GM20431 (cell line): ENCODE measurements at regions not wholly inside any gene's neighbourhood (a gene's known extent, or its start where the extent isn't known, plus 50 kb on each side); places are given as distances from the start of the nearest gene placed in this dataset.

ENCODE experiments used
- in situ Hi-C: fragments of 300-500 bp; cut with MseI, MboI; formaldehyde crosslinking; loops from one replicate; pipeline ENCODE4 v1.15.0; 2020; ENCODE audit warnings: low sequenced_read_pairs; ENCODE audit not compliant: unreplicated experiment

DNA sequence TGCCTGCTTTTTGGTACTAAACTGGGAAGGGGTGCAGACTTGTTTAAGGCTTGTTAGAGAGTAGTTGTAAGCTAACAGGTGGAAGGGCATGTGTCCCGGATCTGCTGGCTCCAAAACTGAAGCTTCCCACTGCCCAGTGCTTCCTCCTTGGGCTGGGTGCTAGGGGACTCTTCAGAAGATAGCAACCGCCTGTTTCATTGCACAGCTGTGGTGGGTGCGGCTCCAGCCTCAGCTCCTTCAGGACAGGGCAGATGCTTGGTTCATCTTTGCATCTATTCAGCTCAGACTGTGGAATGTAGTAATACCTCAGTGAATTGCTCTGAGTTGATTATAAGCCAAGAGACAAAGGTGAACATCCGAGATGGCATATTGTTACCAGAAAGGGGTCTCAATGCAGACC lies 527.1 kb downstream of the TYW1 start:
- in situ Hi-C loops: no loop called here

DNA sequence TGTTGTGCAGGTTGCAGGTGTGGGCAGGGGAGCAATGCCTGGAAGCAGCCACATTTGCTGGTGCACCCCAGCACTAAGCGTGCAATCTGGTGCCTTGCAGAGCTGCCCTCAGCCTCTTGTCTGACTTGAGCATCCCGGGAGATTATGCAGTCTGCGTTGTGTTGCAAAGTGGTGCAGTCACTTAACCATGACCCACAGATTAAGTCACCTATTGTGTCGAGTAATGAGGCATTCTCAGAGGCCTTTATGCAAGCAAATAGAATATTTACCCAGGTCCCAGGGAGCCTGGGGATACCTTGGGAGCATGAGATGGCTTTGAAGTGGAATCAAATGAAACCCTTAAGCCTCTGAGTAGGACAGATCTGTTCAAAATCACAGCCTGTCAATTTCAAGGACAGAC lies 529.0 kb downstream of the TYW1 start:
- in situ Hi-C loops: no loop called here

DNA sequence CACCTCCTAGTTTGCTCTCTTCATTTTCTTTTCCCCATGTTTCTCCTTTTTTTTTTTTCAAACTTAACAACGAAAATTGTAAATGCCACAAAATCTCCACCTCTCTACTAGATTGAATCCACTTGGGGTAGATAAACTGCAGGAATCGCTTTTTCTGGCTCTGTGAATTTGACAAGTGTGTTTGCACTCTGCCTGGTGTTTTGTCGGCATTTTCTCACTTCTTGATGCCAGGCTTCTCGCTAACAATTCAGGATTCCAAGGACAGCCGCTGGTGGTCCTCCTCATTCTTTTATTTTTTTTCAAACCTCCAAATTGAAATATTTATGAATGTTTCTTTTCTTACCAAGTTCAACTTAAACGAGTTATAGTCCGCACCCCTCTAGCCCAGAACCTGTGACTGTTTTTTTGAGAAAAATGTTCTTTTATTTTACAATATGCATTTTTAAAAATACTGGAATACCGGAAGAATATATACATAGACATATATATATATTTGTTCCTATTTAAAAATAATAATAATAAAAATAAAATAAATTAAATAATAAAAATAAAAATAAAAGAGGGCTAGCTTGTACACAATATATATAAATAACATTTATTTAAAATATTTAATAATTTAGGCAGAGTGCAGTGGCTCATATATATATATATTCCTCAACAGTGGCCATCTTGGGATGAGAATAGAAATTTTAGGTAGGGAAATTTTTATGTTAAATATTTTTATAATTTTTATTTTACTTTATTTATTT lies 538.8 kb downstream of the TYW1 start:
- in situ Hi-C loops: no loop called here

DNA sequence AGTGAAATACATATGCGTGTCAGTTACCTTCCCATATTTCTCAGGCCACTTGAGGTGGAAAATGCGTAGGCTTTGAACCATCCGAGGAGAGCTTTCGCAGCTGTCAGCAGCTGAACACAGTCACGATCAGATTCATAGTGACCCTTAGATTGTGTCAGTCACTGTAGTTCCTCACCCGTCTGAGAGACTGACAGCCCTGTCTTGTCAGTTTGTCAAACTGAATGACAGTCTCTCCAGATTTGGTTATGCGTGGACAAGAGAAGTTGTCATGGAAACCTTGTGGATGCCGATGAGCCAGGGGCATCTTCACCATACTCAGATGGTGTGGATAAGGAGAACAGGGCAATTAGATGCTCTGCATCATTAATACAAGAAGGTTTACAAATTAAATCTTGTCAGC lies 546.3 kb downstream of the TYW1 start:
- in situ Hi-C loops: no loop called here

DNA sequence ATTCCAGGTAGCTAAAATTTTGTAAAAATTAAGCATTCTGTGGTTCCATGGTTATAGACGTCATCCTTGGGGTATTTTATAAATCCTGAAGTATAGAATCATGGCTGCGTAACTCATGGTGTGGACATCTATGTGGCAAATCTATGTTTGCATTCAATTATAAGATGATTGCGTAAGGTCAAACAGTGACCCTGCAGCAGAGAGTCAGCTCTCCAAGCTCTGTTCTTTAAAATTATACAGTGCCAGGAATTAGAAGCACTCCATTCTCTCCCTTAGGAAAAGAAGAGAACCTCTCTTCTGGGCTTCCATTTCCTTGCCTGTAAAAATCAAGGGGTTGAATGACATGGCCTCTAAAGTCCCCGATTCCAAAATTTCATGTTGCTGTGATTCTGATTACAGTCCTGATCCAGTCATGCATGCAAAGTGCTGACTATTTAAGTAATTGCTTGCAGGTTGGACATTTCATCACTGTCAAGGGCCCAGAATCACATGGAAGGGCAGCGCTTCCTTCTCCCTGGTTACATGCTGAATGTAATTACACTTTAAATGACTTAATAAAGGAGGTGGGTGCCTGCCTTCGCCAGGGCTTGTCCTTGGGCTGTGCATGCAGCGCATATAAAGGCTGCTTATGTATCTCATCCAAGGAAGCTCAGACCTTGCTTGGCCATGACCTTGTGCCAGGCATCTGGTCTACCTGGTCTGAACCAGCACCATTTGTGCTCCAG lies 550.7 kb downstream of the TYW1 start:
- in situ Hi-C loops: no loop called here

DNA sequence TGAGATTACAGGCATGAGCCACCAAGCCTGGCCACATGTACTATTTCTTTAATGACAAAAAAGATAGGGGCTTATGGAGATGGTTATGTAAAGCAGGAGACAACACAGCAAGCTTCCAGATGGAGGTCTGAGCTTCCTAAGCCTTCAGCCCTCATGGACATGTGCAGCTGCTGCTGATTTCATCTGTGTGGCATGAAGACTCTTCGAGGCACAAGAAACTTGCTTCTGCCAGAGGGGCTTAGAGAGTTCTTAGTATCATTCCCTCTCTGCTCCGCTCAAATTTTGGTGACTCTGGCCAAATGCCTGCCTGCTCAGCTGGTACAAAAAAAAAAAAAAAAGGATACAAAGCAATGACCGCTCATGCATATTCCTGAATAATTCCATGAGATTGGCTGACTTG lies 552.5 kb downstream of the TYW1 start:
- in situ Hi-C loops: no loop called here

DNA sequence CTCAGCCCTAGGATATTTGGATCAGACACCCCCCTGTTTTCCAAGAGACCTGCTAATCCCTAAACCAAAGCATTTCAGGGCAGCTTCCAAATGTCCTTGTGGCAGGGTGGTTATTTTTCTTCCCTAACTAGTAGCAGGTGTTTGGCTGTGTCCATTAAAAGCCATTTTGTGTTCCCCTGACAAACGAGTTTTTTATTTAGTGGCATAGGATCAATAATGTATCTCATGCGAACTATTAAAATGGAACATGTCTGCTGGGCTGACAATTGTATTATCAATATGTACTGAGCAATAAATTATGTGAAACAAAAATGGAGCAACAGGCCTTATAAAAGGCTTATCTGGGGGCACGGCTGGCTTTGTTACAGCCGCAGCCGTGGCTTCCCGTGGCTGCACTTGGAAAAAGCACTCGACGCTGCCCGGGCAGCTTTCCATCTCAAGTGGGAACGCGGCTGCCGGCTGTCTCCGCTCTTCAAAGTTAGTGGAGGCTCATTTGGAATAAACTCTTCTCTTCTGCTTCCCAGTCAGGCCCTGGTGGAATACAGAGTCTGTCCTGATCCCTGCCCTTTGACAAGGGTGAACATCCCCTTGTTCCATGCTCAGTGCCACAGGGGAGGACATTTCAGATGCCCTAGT lies 554.3 kb downstream of the TYW1 start:
- in situ Hi-C loops: no loop called here

DNA sequence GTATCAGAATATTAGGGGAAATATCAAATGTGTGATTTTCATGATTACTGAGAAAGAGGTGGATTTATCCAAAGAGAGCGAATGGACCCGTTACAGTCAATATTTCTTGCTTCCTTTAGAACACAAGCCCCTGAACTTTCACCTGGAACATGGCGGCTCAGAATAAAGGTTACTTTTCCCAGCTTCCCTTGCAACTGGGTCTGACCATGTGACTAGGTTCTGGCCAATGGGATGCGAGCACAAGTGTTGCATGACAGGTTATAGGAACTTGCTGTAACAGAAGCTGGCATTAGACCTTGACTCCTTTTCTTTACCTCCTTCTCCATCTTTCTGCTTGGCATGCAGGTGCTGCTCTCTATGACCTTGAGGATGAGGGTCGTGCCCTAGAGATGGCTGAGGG lies 556.1 kb downstream of the TYW1 start:
- in situ Hi-C loops: no loop called here

DNA sequence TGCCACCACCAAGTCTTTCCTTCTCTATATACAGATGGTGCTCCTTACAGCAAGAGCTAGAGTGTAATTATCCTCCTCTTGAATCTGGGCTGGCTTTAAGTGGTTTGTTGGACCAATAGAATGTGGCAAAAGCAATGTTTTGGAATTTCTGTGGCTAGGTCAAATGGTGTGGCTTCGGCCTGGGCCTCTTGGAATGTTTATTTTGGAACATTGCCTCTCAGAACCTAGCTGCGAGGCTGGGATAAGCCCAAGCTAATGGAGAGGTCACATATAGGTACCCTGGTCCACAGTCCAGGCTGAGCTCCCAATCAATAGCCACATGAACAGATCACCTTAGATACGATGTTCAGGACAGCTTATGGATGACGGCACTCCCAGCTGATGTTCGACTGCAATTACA lies 556.7 kb downstream of the TYW1 start:
- in situ Hi-C loops: no loop called here

DNA sequence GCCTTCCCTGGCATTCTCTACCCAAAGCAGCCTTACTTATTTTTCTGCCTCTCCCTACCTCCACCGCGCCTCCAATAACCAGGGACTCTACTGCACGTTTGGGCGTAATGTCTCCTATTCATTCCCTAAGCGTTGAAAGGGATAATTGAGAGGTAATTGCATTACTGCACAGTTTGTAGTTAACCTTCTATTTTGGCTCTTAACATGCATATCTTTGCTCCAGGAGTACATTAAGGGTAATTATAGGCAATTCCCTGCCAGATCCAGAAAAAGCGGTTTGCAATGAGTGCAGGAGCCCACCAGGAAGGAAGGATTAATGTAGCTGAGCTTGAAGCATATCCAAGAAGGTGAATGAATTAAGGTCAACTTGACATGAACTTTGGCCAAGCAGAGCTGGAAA lies 558.4 kb downstream of the TYW1 start:
- in situ Hi-C loops: no loop called here

DNA sequence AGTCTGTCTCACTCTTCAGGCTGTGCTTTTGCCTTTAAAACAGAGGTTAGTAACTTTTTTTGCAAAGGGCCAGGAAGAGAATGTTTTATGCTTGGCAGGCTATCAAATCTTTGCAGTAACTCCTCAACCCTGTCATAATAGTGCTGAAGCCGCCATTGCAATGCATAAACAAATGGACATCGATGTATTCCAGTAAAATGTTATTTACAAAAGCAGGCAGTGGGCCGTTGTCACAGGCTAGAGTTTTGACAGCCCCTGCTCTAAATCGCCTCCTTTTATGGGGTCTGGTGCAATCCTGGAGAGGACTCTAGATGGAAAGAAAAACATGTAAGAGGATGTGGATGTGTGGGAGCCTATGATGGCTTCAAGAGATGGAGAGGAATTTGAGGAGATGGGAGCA lies 568.3 kb downstream of the TYW1 start:
- in situ Hi-C loops: no loop called here

DNA sequence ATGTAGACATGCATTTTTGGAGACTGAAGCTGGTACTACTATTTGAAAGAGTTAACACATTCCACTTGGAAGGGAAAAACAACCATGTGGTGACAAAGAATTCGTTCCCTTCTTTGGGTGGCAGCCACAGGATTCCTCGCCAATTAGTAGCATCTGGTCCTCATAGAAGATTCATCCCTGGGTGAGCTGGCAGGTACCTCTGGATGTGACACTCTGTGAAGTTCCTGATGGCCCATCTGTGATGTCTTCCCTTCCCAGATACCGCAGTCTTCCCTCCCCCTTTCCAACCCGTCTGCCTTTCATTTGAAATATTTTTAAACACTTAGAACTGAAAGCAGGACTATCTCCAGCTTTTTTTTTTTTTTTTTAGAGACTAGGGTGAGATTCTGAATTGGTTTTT lies 569.5 kb downstream of the TYW1 start:
- in situ Hi-C loops: no loop called here

DNA sequence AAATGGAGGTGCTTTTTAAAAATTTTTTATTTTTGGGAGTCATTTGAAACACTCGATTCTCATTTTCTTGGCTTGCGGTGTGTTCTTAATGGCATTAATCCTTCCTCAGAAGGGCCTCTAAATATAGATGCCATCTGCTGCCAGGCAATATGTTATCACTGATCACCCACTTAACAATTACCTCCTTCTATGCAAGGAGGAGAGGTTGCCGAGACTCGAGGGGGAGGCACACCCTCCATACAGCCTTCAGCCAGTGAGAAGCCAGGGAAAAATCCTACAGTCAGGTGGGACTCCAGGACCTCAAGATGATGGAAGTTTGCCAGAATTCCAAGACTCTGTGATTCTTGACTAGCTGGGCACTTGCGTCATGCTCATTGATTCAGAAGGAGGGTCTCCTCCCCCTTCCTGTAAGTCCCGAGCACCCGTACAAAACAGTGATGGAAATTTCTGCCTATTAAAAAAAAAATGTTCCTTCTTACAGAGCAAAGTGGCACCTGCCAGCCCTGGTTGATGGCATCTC lies 574.5 kb downstream of the TYW1 start:
- in situ Hi-C loops: no loop called here

DNA sequence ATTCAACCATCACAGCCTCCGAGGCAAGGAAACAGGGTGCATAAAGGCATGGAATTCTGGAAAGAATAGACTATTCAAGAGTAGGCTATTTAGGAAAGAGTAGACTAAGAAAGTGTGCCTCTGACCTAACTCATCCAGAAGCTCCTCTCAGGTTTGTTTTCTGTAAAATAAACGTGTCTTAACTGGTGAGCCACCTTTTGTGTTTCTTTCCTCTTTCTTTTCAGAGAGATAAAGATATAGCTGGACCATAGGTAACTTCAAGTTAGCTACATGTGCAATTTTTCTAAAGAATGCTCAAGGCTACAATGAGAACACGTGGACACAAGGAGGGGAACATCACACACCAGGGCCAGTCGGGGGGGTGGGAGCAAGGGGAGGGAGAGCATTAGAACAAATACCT lies 577.0 kb downstream of the TYW1 start:
- in situ Hi-C loops: no loop called here

DNA sequence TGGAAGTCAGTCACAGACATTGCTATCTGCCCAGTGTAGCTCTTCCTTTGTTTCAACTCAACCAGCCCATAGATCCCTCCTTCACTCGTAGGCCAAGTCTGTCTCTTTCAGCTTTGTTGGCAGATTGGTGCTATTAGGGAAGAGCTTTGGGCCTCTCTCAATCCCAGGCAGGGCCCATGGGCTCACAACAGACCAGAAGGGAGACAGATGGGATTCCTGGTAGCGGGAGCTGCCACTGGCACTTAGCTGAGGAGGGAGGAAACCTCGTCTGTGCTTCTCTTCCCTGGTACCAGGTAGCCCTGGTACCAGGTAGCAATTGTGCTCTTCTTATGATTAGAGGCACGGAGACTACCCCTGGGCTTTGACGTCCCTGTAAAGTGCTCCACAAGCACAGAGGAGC lies 592.0 kb downstream of the TYW1 start:
- in situ Hi-C loops: no loop called here

DNA sequence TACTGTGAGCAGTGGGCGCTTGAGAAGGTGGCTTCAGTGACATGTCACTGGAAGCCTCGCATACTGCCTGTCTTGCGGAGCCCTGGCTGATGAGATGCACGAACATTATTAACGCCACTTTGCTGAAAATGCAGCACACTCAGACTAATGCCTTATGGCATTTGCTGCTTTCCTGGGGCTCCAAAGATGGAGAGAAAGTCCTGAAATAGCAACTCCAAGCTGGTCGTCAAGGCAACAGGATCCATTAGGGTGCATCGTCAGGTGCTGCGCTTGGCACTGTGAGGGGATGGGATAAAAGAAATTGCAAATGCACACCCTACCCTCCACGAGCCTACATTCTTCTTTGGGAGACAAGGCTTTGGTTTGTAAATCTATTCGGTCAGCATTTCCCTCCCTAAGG lies 592.5 kb downstream of the TYW1 start:
- in situ Hi-C loops: no loop called here

DNA sequence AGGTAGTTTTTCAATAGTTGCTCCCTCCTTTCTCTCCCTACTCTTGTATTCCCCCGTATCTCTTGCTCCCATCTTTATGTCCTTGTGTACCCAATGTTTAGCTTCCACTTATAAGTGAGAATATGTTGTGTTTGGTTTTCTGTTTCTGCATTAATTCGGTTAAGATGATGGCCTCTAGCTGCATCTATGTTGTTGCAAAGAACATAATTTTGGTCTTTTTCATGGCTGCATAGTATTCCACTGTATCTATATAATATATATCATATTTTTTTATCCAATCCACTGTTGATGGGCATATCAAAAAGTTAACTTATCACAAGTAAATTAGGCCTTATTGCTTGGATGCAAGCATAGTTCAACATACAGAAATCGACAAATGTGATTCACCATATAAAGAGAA lies 594.0 kb downstream of the TYW1 start:
- in situ Hi-C loops: no loop called here

DNA sequence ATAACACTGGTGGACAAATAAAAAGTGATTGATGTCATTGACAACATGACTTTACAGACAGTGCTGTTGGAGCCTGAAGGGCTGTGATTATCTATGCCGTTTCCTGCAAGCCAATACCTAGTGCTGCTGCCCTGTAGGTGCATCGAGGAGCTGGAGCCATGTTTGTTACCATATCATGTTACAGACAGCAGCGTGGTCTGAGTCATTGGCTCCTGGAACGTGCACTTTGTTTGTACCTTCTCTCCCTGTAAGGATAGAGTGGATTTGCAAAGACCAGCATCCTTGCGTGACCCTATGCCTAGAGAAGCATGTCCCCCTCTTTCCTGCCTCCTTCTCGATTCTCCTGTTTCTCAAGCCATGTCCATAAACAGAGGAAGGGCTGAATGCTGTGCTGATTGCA lies 597.2 kb downstream of the TYW1 start:
- in situ Hi-C loops: no loop called here

DNA sequence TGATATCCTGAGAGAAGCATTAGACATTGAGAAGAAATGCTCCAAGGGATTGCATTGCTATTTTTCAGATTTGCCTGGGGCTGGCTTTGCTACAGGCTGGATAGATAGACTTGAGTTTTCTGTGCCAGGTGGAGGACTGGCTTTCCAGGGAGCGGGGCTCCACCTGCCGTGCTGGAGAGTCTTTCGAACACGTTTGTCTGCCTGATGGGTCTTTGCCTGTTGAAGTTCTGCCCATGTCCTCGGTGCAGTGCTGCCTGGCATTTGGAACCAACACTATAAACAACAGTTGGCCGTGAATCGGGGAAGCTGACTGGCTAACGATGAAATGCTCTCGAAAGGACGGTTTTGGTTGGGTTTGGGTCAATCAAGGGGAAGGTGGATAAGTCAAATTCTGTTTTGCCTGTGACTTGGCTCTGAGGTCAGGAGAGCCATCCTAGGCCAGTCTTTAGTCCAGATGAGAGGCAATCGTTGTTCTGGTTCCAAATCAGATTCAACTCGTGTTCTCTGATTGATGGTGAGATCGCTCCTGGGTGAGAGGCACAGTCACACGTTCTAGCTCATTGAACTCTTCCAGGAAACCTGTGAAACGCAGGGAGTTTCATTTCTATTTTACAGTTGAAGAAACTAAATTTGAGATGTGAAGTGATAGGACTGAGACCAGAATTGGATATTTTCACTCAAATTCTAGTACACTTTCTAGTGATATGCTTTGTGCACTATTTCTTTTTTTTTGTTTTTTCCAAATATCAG lies 599.0 kb downstream of the TYW1 start:
- in situ Hi-C loops: no loop called here

DNA sequence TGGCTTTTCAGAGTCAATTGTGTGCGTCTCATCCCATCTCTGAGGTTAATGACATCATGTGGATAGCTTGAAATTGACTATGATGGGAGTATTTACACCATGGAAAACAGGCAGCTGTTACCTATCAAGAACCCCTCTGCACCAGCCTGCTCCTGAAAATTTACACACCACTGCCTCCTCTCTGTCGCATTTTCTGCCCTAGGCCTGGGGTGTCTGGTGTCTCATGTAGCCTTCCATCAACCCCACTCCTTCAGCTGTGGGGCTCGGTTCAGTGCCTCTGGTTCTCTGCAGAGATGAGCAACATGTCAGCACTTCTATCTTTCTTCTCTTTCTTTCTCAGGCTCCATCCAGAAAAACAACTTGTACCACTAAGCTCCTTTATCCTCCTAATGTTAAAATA lies 600.5 kb downstream of the TYW1 start:
- in situ Hi-C loops: no loop called here

DNA sequence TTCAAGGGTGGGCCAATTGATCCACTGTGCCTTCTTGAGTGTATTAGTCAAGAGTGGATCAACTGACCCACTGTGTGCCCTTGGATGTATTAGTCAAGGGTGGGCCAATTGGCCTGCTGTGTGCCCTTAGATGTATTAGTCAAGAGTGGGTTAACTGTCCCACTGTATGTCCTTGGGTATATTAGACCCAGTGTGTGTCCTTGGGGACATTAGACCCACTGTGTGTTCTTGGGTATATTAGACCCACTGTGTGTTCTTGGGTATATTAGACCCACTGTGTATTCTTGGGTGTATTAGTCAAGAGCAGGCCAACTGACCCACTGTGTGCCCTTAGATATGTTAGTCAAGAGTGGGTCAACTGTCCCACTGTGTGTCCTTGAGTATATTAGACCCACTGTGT lies 601.8 kb downstream of the TYW1 start:
- in situ Hi-C loops: no loop called here
